H1 (cell line): ENCODE measurements at regions not wholly inside any gene's neighbourhood (a gene's known extent, or its start where the extent isn't known, plus 50 kb on each side); places are given as distances from the start of the nearest gene placed in this dataset.

Source experiments
- CTCF ChIA-PET: fragments of 300-600 bp; sonication (Branson Sonifier 250); formaldehyde crosslinking; loops from one replicate; lab custom pipeline; 2021; ENCODE audit not compliant: partially characterized antibody; lab: Charles Lee
- POLR2A ChIA-PET: fragments of 300-600 bp; sonication (Branson Sonifier 250); formaldehyde crosslinking; loops from one replicate; lab custom pipeline; 2021; ENCODE audit warnings: inconsistent platforms; ENCODE audit not compliant: partially characterized antibody; lab: Charles Lee
- DNase-seq, 2 experiments: peaks; one replicate each; pipeline versions ENCODE4 v3.0.0 to v3.0.0-alpha.2; 2010 to 2022; ENCODE audit warnings: low spot score in 2 of 2, low read depth in 1 of 2, mixed read lengths in 1 of 2
- FAIRE-seq: peaks from 2 replicates; lab custom pipeline; 2011; peaks lifted over from hg19 to GRCh38; lab: Jason Lieb, UNC
- H2AFZ ChIP-seq: 2 replicates; pipeline ENCODE4 v1.8.1; 2012; ENCODE audit warnings: low read length, inconsistent platforms
- H2AK5ac ChIP-seq: 2 replicates; pipeline ENCODE4 v1.6.1; 2013; ENCODE audit warnings: low read depth, low read length
- H2BK120ac ChIP-seq: replicated peaks from 2 replicates; pipeline ENCODE3; 2013; ENCODE audit warnings: low read depth, low read length, inconsistent platforms
- H2BK12ac ChIP-seq: 2 replicates; pipeline ENCODE4 v1.6.1; 2013; ENCODE audit warnings: low read depth, low read length
- H2BK15ac ChIP-seq: 2 replicates; pipeline ENCODE4 v1.6.1; 2013; ENCODE audit warnings: low read length
- H2BK20ac ChIP-seq: 2 replicates; pipeline ENCODE4 v1.6.1; 2013; ENCODE audit warnings: low read length
- H2BK5ac ChIP-seq: 2 replicates; pipeline ENCODE4 v1.6.1; 2013; ENCODE audit warnings: low read depth, low read length
- H3K14ac ChIP-seq: 2 replicates; pipeline ENCODE4 v1.6.1; 2013; ENCODE audit warnings: inconsistent platforms; ENCODE audit not compliant: insufficient read length
- H3K18ac ChIP-seq: 2 replicates; pipeline ENCODE4 v1.6.1; 2013; ENCODE audit warnings: low read length; ENCODE audit errors: extremely low read depth
- H3K23ac ChIP-seq: 2 replicates; pipeline ENCODE4 v1.6.1; 2013; ENCODE audit warnings: inconsistent platforms; ENCODE audit not compliant: insufficient read length
- H3K23me2 ChIP-seq: 2 replicates; pipeline ENCODE4 v1.6.1; 2013; ENCODE audit warnings: low read depth, low read length
- H3K27ac ChIP-seq: 2 replicates; pipeline ENCODE4 v1.6.1; 2011; ENCODE audit warnings: low read depth, low read length, inconsistent platforms
- H3K27me3 ChIP-seq, 4 experiments: replicated peaks in 1 of 4; 1 replicate in 1 of 4; 2 replicates in 3 of 4; pipeline versions ENCODE4 v1.6.1 to v1.8.1; 2011 to 2013; ENCODE audit warnings: low read length in 3 of 4, mild to moderate bottlenecking in 3 of 4, inconsistent platforms in 2 of 4, mixed read lengths in 2 of 4, moderate library complexity in 1 of 4; ENCODE audit not compliant: control insufficient read depth in 3 of 4, insufficient read depth in 3 of 4; ENCODE audit errors: extremely low read depth in 1 of 4
- H3K36me3 ChIP-seq, 4 experiments: 2 replicates each; pipeline versions ENCODE4 v1.6.1 to v1.8.1; 2011 to 2013; ENCODE audit warnings: mild to moderate bottlenecking in 4 of 4, low read length in 3 of 4, moderate library complexity in 2 of 4, control low read depth in 1 of 4, inconsistent platforms in 1 of 4; ENCODE audit not compliant: insufficient read depth in 4 of 4, control insufficient read depth in 2 of 4
- H3K4ac ChIP-seq: replicated peaks from 2 replicates; pipeline ENCODE3; 2013; ENCODE audit warnings: low read length, low read depth, mixed read lengths, inconsistent platforms; ENCODE audit not compliant: insufficient read length
- H3K4me1 ChIP-seq, 4 experiments: replicated peaks in 1 of 4; 1 replicate in 1 of 4; 2 replicates in 3 of 4; pipeline versions ENCODE4 v1.6.1 to v1.8.1; 2011 to 2013; ENCODE audit warnings: low read length in 3 of 4, inconsistent platforms in 2 of 4, mixed read lengths in 1 of 4; ENCODE audit not compliant: insufficient read depth in 4 of 4, control insufficient read depth in 3 of 4
- H3K4me2 ChIP-seq, 2 experiments: 2 replicates each; pipeline versions ENCODE4 v1.6.1 to v1.8.1; 2011 to 2013; ENCODE audit warnings: low read depth in 2 of 2, low read length in 2 of 2, control low read depth in 1 of 2, inconsistent platforms in 1 of 2, mild to moderate bottlenecking in 1 of 2; ENCODE audit not compliant: insufficient read depth in 1 of 2
- H3K4me3 ChIP-seq, 4 experiments: fragments of 200-600, 300-600 bp in 1 of 4; sonication (generic), shearing (Covaris generic), sonication (Bioruptor Twin) in 1 of 4; 2 replicates each; pipeline versions ENCODE4 v1.5.1 to v1.8.1; 2011 to 2016; ENCODE audit warnings: low read length in 4 of 4, low read depth in 3 of 4, control low read depth in 2 of 4, inconsistent platforms in 2 of 4, mild to moderate bottlenecking in 2 of 4, mixed read lengths in 1 of 4, moderate library complexity in 1 of 4; ENCODE audit not compliant: insufficient read depth in 2 of 4; ENCODE audit errors: extremely low read depth in 1 of 4
- H3K56ac ChIP-seq: replicated peaks from 2 replicates; pipeline ENCODE3; 2013; ENCODE audit warnings: low read depth, mild to moderate bottlenecking, mixed read lengths, low read length, inconsistent platforms; ENCODE audit not compliant: insufficient read length
- H3K79me1 ChIP-seq: 2 replicates; pipeline ENCODE4 v1.6.1; 2013; ENCODE audit warnings: low read depth, low read length, control low read depth
- H3K79me2 ChIP-seq, 2 experiments: 2 replicates each; pipeline versions ENCODE4 v1.6.1 to v1.8.1; 2012 to 2013; ENCODE audit warnings: low read length in 2 of 2, mild to moderate bottlenecking in 2 of 2, inconsistent platforms in 1 of 2; ENCODE audit not compliant: insufficient read depth in 2 of 2, control insufficient read depth in 1 of 2
- H3K9ac ChIP-seq, 4 experiments: replicated peaks in 1 of 4; 1 replicate in 1 of 4; 2 replicates in 3 of 4; pipeline versions ENCODE4 v1.6.1 to v1.8.1; 2011 to 2013; ENCODE audit warnings: low read depth in 3 of 4, low read length in 3 of 4, control low read depth in 2 of 4, mild to moderate bottlenecking in 2 of 4, moderate library complexity in 2 of 4, inconsistent platforms in 1 of 4; ENCODE audit errors: extremely low read depth in 1 of 4
- H3K9me3 ChIP-seq, 2 experiments: 2 replicates each; pipeline versions ENCODE4 v1.6.1 to v1.8.1; 2012 to 2013; ENCODE audit warnings: mild to moderate bottlenecking in 2 of 2, moderate library complexity in 2 of 2, control low read depth in 1 of 2, inconsistent platforms in 1 of 2, low read depth in 1 of 2, low read length in 1 of 2, mixed read lengths in 1 of 2; ENCODE audit not compliant: insufficient read depth in 2 of 2
- H4K20me1 ChIP-seq, 2 experiments: replicated peaks in 1 of 2; 2 replicates each; pipeline versions ENCODE3 to v1.8.1; 2011 to 2013; ENCODE audit warnings: inconsistent platforms in 2 of 2, low read length in 2 of 2, mild to moderate bottlenecking in 1 of 2; ENCODE audit not compliant: insufficient read depth in 2 of 2, control insufficient read depth in 1 of 2
- H4K5ac ChIP-seq: 2 replicates; pipeline ENCODE4 v1.6.1; 2013; ENCODE audit warnings: low read length, low read depth, mixed read lengths, inconsistent platforms; ENCODE audit not compliant: insufficient read length
- H4K8ac ChIP-seq: 2 replicates; pipeline ENCODE4 v1.8.0; 2013; ENCODE audit warnings: mild to moderate bottlenecking, moderate library complexity, low read length, inconsistent platforms; ENCODE audit not compliant: insufficient read depth; ENCODE audit errors: extremely low read depth
- H4K91ac ChIP-seq: replicated peaks from 2 replicates; pipeline ENCODE3; 2013; ENCODE audit warnings: low read length, mixed read lengths, inconsistent platforms; ENCODE audit not compliant: insufficient read length
- ATF3 ChIP-seq: IDR thresholded peaks from 2 replicates; pipeline ENCODE4 v1.6.1; 2011; ENCODE audit warnings: low read depth, mild to moderate bottlenecking, low read length; ENCODE audit not compliant: insufficient read depth
- BRCA1 ChIP-seq: IDR thresholded peaks from 2 replicates; pipeline ENCODE4 v1.6.1; 2012; ENCODE audit warnings: low read depth, low read length, improper control_type of control experiment
- CTBP2 ChIP-seq: IDR thresholded peaks from 2 replicates; pipeline ENCODE4 v1.7.0; 2011; ENCODE audit warnings: borderline replicate concordance, mild to moderate bottlenecking, moderate library complexity, mixed read lengths, low read length; ENCODE audit not compliant: insufficient read depth, insufficient read length
- GABPA ChIP-seq: IDR thresholded peaks from 2 replicates; pipeline ENCODE4 v1.6.1; 2011; ENCODE audit warnings: mild to moderate bottlenecking, low read length, moderate library complexity, borderline replicate concordance; ENCODE audit not compliant: insufficient read depth
- NRF1 ChIP-seq: IDR thresholded peaks from 2 replicates; pipeline ENCODE4 v1.6.1; 2011; ENCODE audit warnings: mild to moderate bottlenecking, low read depth, low read length, improper control_type of control experiment
- SIX5 ChIP-seq: IDR thresholded peaks from 2 replicates; pipeline ENCODE4 v1.6.1; 2011; ENCODE audit warnings: mild to moderate bottlenecking, low read depth, low read length
- WGBS, 2 experiments: shearing (Covaris generic) in 1 of 2; methylation state at CpG; one replicate each; pipeline versions ENCODE4 v1.1.6 to v1.1.7; 2013 to 2015; ENCODE audit warnings: low lambda C conversion rate in 2 of 2, mixed read lengths in 2 of 2, inconsistent platforms in 1 of 2, low coverage in 1 of 2, missing lambda C conversion rate in 1 of 2; ENCODE audit not compliant: insufficient replicate concordance in 2 of 2, insufficient coverage in 1 of 2, insufficient read length in 1 of 2; ENCODE audit errors: extremely low coverage in 1 of 2, missing lambda C conversion rate in 1 of 2; 5-methylcytosine and 5-hydroxymethylcytosine counted together

GRCh38 chr6:121765060-121765459, 329.6 kb downstream of the GJA1 start:
- H3K56ac ChIP-seq: no peak overlapping the region
- no peaks in the 10 kb centered on the region; the same call in 1 of the 2 replicates for H3K23me2 ChIP-seq
- FAIRE-seq (no peak), DNase-seq (no peak)
- POLR2A ChIA-PET: no interaction called here
- no peak overlapping the region for H3K4ac ChIP-seq
- no peak overlapping the region for H4K91ac ChIP-seq
- H3K4me3 ChIP-seq: no peak overlapping the region
- H3K79me1 ChIP-seq: no peaks in the 10 kb centered on the region
- H4K5ac ChIP-seq: no peak overlapping the region
- H2BK20ac ChIP-seq: no peak overlapping the region
- H2AK5ac ChIP-seq: no peak overlapping the region
- no peak overlapping the region for H4K8ac ChIP-seq
- TF ChIP-seq BRCA1 (no peak), GABPA (no peak), SIX5 (no peak), NRF1 (no peak), ATF3 (no peak), CTBP2 (no peak)
- H3K9ac ChIP-seq: no peak overlapping the region
- H2AFZ ChIP-seq: no peak overlapping the region
- no peak overlapping the region for H3K23ac ChIP-seq
- H3K9me3 ChIP-seq: no peaks in the 10 kb centered on the region
- no peaks in the 10 kb centered on the region for H3K27me3 ChIP-seq
- H2BK15ac ChIP-seq: no peak overlapping the region
- H3K36me3 ChIP-seq: no peaks in the 10 kb centered on the region
- no peak overlapping the region for H3K14ac ChIP-seq
- 95% methylated on average over 2 of the region's 2 CpGs; no CpG with 5 or more reads in 1 of the 2 experiments for WGBS, 2 experiments
- H3K18ac ChIP-seq: no peak overlapping the region
- no peak overlapping the region for H3K27ac ChIP-seq
- H4K20me1 ChIP-seq: no peaks in the 10 kb centered on the region
- no peaks in the 10 kb centered on the region for H3K79me2 ChIP-seq
- H2BK12ac ChIP-seq: no peak overlapping the region
- H2BK120ac ChIP-seq: no peak overlapping the region
- CTCF ChIA-PET: no interaction called here
- H2BK5ac ChIP-seq: no peak overlapping the region
- no peak overlapping the region for H3K4me2 ChIP-seq
- no peaks in the 10 kb centered on the region for H3K4me1 ChIP-seq
